Gastroesophageal sphincter (tissue), 3 donors: ENCODE measurements at regions not wholly inside any gene's neighbourhood (a gene's known extent, or its start where the extent isn't known, plus 50 kb on each side); places are given as distances from the start of the nearest gene placed in this dataset.

ENCODE experiments used
- POLR2A ChIP-seq, 2 donors: fragments of 450-650 bp; IDR thresholded peaks; one replicate each; pipeline ENCODE4 v1.6.1; 2017; ENCODE audit warnings: antibody characterized with exemption in 2 of 2, mild to moderate bottlenecking in 2 of 2, moderate library complexity in 1 of 2
- TF ChIP-seq, protein P1 (sequence below), 4 experiments: fragments of 200-600 bp in 2 of 4; fragments of 450-650 bp in 2 of 4; sonication (generic) in 1 of 4; IDR thresholded peaks; one replicate each; pipeline ENCODE4 v1.5.1; 2017 to 2019; ENCODE audit warnings: antibody characterized with exemption in 4 of 4, mild to moderate bottlenecking in 2 of 4, moderate library complexity in 2 of 4

DNA sequence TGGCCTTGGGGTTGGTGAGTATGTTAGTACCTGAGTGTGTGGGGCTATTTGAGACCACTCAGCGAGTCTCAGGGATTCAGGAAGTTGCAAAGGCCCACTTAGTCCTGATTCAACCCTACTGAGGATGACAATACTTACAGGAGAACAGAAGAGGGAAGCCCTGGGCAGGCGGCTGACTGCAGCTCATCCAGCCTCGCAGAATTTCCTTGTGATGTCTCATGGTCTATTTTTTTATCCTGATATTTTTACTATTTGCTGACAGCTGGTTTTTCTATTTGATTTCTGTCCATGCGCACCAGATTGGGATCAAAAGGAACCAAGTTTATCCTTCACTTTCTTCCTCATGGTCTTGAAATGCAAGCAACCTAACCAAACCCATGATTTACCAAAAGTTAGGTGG lies 201.8 kb upstream of the LNX1 start:
- TF ChIP-seq, protein P1, sequence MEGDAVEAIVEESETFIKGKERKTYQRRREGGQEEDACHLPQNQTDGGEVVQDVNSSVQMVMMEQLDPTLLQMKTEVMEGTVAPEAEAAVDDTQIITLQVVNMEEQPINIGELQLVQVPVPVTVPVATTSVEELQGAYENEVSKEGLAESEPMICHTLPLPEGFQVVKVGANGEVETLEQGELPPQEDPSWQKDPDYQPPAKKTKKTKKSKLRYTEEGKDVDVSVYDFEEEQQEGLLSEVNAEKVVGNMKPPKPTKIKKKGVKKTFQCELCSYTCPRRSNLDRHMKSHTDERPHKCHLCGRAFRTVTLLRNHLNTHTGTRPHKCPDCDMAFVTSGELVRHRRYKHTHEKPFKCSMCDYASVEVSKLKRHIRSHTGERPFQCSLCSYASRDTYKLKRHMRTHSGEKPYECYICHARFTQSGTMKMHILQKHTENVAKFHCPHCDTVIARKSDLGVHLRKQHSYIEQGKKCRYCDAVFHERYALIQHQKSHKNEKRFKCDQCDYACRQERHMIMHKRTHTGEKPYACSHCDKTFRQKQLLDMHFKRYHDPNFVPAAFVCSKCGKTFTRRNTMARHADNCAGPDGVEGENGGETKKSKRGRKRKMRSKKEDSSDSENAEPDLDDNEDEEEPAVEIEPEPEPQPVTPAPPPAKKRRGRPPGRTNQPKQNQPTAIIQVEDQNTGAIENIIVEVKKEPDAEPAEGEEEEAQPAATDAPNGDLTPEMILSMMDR (IDR thresholded peaks at IDR 0.05): no peak
- no peak for TF ChIP-seq POLR2A (IDR thresholded peaks at IDR 0.05)
